GM11168 (cell line): ENCODE measurements at regions not wholly inside any gene's neighbourhood (a gene's known extent, or its start where the extent isn't known, plus 50 kb on each side); places are given as distances from the start of the nearest gene placed in this dataset.
"Not testable (repeated sequence)": the region's sequence is repeated elsewhere in the genome, so short reads cannot be mapped to it uniquely, and the experiment has no call there.

Source experiments
- in situ Hi-C: fragments of 300-500 bp; cut with MboI; formaldehyde crosslinking; loops from one replicate; pipeline ENCODE4 v1.12.0; 2022; ENCODE audit warnings: low sequenced_read_pairs; ENCODE audit not compliant: unreplicated experiment

GRCh38 chr1:30537279-30537678 is 186.1 kb downstream of the MATN1 start:
- in situ Hi-C loops = no loop called here

DNA sequence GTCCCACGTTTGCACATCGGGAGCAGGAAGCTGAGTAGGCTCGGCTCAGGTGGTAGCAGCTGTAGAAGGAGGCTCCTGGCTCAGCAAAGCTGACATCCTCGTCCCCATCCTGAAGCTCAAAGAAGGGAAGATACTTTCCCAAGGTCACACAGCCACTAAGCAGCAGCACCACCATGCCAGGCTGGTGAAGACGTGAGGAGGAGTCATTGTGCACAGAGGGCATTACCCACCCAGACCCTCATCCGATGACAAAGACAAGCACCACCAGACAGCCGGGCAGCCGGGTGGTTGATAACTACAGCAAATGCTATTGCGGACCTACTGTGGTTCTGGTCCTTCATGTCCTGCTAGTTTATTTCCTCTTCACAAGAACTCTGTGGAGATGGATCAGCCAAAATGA is 186.9 kb downstream of the MATN1 start:
- in situ Hi-C loops = no loop called here

- in situ Hi-C loops = no loop called here
Observed at GRCh38 chr1:30535595-30536325, 187.6 kb downstream of the MATN1 start.

GRCh38 chr1:30534551-30534940 is 188.8 kb downstream of the MATN1 start:
- in situ Hi-C loops = no loop called here

DNA sequence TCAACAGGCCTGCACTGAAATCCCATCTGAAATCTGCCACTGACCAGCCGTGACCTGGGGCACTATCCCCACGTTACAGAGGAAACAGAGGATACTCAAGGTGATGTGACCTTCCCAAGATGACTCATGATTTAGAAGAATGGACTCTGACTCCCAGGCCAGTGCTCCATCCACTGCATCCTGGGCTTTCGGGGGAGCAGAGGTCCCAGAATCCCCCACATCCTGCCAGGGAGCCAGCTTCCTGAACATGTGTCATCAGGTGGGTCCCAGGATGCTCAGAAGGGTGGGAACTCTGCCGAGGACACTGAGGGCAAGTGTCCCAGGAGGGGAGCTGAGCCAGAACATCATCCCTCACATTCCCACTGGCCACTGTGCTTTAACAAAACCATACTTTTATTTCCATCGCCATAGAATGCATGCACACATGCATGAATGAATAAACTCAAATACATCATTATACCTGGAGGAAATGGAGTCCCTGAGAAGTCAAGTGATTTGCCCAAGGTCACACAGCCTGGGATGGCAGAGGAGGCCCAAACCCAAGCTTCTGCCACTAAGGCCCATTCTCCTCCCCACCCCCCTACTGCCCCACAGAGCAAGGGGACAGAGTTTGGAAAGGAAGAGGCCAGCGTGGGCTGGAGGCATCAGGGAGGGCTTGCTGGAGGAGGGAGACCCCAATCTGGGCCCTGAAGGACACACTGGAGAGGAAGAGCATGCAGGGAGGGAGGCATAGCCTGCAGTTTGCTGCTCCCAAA is 189.4 kb downstream of the MATN1 start:
- in situ Hi-C loops = no loop called here

DNA sequence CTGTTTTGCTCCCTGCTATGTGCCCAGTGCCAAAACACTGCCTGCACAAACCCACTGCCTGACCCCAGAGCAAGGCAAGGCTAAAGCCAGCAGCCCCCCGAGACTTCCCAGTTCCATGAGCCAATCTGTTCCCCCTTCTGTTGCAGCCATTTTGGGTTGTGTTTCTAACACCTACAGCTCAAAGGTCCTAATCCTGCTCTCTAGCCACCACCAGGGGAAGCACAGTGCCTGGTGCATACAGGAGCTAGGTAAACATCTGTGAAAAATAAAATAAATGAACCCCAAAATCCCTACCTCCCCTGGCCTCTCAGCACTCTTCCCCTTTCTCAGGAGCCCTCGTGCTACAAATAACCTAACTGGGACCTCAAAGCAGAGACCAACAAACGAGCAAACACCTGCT is 190.2 kb downstream of the MATN1 start:
- in situ Hi-C loops = no loop called here

DNA sequence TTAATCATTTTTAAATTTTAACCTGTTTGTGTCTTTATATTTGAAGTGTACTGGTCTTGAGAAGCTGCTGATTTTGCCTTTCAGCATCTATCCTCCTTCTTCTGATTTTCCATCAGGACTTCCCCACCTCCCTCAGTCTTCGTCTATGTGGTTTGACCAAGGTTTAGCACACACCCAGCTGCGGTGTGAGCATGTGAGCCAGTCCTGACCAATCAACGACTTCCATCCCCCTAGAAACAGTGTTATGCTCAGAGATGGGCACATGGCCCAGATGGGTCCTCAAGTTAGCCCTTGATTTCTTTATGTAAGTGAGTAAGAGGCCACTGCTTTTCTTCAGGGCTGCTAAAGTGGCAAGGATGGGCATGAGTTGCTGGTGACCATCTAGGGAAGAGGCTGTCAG is 190.8 kb downstream of the MATN1 start:
- in situ Hi-C loops = no loop called here

DNA sequence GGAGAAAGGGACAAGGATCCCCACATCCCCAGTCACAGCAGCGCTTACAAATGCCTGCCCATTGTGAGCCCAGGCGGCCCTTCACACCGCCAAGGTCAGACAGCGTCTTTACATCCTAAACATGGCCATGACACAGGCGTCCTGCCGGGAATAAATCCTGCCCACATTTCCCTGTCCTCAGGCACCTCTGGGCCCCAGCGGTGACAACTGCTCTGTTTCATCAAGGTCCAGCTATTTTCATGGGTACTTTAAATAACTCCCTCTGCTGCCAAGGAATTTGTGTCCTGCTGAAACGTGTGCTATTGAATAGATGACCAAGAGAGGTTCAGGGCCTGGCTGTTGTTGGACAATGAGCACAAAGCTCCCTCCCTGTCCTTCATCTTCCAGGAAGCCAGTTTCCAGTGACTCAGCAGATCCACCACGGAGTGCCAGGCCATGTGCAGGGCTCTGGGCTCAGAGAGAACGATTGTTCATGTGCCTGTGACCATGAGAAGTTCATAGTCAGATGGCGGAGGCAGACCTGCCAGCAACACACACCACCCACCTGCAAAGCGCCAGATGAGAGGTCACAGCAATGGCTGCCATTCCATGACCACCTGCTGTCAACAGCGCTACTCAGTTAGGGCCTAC is 195.8 kb downstream of the MATN1 start:
- in situ Hi-C loops = no loop called here

- in situ Hi-C loops = no loop called here
Observed at GRCh38 chr1:30526652-30527345, 196.6 kb downstream of the MATN1 start.

- in situ Hi-C loops = no loop called here
Observed at GRCh38 chr1:30525971-30526651, 197.3 kb downstream of the MATN1 start.

GRCh38 chr1:30525631-30525970 is 197.8 kb downstream of the MATN1 start:
- in situ Hi-C loops = no loop called here

DNA sequence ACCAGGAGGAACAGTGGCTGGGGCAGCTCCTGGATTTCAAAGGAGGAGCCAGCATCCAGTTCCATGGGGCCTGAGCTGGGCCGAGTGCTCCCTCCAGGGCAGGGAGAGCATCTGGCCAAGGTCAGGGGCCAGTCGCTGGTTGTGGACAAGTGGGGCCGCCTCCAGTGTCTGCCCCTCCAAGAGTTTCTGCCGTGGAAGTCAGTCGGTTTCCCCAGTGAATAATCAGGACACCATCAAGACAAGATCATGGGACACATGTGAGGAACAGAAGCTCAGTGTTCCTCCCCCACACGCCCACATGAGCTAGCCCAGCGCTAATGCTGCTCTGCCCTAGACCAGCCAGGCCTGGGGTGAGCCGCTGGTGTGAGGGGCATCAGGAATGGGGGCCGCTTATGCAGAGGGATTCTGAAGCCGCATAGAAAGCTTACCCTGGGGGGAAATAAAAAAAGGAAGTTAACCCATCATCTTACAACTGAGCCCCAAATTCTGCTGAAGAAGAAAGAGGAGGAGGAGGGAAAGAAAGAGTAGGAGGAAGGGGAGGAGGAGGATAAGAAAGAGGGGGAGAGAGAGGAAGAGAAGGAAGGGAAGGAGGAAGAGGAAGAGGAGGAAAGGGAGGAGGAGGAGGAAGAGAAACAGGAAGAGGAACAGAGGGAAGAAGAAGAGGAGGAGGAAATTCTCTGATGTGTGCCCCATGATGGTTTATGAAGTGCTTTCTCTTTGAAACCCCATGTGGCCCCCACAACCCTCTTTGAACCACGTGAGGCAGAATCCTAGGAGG is 198.4 kb downstream of the MATN1 start:
- in situ Hi-C loops = no loop called here

GRCh38 chr1:30524025-30524555 is 199.3 kb downstream of the MATN1 start:
- in situ Hi-C loops = not testable (repeated sequence)

DNA sequence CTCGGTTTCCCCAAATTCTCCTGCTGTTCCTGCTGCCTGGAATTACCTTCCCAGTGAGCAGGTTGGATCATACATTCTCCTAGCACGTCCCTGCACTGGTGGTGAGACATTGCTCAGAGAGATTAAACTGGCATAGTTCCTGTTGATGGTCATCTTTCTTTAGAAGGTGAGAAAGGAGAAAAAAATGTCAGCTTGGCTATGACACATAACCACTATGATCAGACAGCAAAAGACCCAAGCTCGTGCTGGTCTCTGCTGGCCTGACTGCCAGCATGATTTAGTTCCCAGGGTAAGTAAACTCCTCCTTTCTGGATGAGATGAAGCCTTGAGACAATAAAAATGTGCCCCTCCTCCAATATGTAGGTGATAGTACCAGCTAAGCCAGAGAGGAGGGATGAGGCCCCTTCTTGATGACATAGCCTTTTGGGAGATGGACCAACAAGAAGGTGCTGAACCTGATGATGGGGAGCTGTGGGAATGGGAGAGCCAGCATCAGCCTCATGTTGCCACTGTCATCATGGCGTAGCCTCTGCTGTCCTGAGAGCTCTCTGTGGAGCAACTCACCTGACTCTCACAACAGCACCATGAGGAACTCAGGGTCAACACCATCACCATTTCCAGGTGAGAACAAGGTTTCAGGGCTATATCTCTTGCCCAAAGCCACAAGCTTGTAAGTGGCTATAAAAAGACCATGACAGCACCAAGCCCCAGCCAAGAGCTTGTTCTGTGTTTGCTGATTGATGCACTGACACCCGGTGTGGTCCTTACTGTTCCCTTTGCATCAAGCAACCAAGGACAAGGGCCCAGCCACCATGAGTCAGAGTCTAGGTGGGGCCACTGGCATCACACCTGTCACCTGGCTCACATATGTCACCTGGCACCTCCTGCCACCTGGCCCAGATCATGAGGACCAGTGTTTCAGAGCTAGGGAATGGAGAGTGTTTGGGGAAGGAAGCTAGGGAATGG is 200.0 kb downstream of the MATN1 start:
- in situ Hi-C loops = no loop called here

- in situ Hi-C loops = no loop called here
Observed at GRCh38 chr1:30522031-30523004, 201.1 kb downstream of the MATN1 start.

- in situ Hi-C loops = no loop called here
Observed at GRCh38 chr1:30521261-30521865, 202.0 kb downstream of the MATN1 start.

DNA sequence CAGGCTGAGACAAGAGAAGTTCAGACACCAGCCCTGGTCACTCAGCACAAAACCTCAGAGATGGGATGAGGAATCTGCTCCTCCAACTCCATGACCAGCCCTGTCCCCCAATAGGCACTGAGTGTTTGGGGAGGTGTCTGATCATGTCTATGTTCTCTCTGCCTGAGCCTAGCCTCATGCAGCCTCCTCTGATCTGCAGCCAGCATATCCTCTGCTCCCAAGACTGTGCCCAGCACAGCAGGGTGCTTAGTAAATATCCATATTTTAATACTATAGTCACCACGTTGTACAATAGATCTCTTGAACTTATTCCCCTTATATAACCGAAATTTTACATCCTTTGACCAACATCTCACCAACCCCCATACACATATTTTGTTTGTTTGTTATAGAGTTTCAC is 202.9 kb downstream of the MATN1 start:
- in situ Hi-C loops = no loop called here
